ENCODE measurements at regions not wholly inside any gene's neighbourhood (a gene's known extent, or its start where the extent isn't known, plus 50 kb on each side); places are given as distances from the start of the nearest gene placed in this dataset.

DNA sequence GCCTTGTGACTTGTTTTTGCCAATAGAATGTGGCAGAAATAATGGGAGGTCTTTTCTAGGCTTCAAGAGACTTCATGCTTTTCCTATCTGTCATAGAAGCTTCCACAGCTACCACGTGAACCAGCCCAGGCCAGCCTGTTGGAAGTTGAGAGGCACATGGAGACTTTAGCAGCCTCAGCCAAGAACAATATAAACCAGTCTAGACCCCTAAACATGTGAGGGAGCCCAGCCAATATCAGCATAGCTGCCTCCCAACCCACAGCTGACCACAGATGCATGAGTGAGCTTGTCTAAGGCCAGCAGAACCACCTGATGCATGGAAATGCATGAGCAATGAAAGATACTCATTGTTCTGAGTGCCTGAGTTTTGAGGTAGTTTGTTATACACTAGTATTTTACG is 540.7 kb upstream of the BTBD3 start:
- Histone ChIP-seq H3K27ac (peak overlapping the region; percentile 7 to 86 (median 78)), H3K4me1 (peaks cover 10 to 79% (median 22%) of the 10 kb centered on the region in 3 donors), H3K27me3 (no peaks in the 10 kb centered on the region), H3K36me3 (no peaks in the 10 kb centered on the region), H3K9me3 (no peaks in the 10 kb centered on the region), H3K4me3 (no peak overlapping the region)
- intact Hi-C loops (cut with DNase I) = no loop called here
- no peak for DNase-seq
- 76 to 85% methylated on average over 2 of the region's 2 CpGs for WGBS, 2 donors
- TF ChIP-seq, protein P1, sequence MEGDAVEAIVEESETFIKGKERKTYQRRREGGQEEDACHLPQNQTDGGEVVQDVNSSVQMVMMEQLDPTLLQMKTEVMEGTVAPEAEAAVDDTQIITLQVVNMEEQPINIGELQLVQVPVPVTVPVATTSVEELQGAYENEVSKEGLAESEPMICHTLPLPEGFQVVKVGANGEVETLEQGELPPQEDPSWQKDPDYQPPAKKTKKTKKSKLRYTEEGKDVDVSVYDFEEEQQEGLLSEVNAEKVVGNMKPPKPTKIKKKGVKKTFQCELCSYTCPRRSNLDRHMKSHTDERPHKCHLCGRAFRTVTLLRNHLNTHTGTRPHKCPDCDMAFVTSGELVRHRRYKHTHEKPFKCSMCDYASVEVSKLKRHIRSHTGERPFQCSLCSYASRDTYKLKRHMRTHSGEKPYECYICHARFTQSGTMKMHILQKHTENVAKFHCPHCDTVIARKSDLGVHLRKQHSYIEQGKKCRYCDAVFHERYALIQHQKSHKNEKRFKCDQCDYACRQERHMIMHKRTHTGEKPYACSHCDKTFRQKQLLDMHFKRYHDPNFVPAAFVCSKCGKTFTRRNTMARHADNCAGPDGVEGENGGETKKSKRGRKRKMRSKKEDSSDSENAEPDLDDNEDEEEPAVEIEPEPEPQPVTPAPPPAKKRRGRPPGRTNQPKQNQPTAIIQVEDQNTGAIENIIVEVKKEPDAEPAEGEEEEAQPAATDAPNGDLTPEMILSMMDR (IDR thresholded peaks at IDR 0.05) = no peak
- TF ChIP-seq POLR2A (IDR thresholded peaks at IDR 0.05) = no peak

DNA sequence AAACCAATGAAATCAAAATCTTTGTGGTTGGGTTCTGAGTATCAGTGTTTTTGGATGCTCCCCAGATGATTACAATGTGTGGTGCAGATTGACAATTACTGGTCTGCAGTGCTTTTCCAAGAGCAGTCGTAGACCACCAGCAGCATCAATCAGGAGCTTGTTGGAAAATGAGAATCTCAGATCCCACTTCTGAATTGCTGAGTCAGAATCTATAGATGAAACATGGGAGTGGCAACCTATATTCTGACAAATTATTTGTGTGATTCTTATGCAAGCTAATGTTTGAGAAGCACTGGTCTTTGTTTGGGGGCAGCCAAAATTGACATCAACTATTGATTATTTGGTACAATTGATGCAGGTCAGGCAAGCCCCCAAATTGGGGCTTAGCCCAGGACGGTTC is 539.9 kb upstream of the BTBD3 start:
- Histone ChIP-seq H3K4me3 (no peak overlapping the region), H3K27me3 (no peaks in the 10 kb centered on the region), H3K27ac (peak overlapping the region in 1 of 4 donors; percentile 86), H3K9me3 (no peaks in the 10 kb centered on the region), H3K36me3 (no peaks in the 10 kb centered on the region), H3K4me1 (peaks cover 10 to 76% (median 22%) of the 10 kb centered on the region in 3 donors)
- no peak for DNase-seq
- intact Hi-C loops (cut with DNase I) = no loop called here
- WGBS, 2 donors = 82 to 100% methylated on average over 2 of the region's 2 CpGs
- TF ChIP-seq, protein P1 (IDR thresholded peaks at IDR 0.05) = no peak
- TF ChIP-seq POLR2A (IDR thresholded peaks at IDR 0.05) = no peak

DNA sequence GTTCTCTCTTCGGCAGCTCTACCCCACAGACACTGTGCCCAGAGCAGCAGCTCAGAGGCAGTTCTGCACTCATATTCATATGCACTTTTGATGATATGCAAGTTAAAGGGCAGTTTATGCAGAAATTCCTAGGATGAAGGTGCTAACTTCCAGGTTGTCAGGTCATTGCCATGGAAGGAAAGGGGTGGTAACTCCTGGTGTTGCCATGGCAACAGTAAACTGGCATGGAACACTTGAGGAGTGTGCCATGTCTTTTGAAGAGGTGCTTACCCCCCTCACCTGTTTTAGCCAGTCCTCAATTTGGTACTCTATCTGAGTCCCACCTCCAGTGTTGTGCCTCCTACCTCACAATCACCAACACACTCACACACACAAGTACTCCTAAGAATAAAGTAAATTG is 539.4 kb upstream of the BTBD3 start:
- DNase-seq = no peak
- Histone ChIP-seq H3K4me1 (peaks cover 10 to 71% (median 22%) of the 10 kb centered on the region in 3 donors), H3K36me3 (no peaks in the 10 kb centered on the region), H3K27me3 (no peaks in the 10 kb centered on the region), H3K9me3 (no peaks in the 10 kb centered on the region), H3K27ac (no peak overlapping the region), H3K4me3 (no peak overlapping the region)
- WGBS, 2 donors = 88 to 100% methylated on average over 1 of the region's 1 CpG
- TF ChIP-seq POLR2A (IDR thresholded peaks at IDR 0.05) = no peak
- TF ChIP-seq, protein P1 (IDR thresholded peaks at IDR 0.05) = no peak
- intact Hi-C loops (cut with DNase I) = no loop called here

DNA sequence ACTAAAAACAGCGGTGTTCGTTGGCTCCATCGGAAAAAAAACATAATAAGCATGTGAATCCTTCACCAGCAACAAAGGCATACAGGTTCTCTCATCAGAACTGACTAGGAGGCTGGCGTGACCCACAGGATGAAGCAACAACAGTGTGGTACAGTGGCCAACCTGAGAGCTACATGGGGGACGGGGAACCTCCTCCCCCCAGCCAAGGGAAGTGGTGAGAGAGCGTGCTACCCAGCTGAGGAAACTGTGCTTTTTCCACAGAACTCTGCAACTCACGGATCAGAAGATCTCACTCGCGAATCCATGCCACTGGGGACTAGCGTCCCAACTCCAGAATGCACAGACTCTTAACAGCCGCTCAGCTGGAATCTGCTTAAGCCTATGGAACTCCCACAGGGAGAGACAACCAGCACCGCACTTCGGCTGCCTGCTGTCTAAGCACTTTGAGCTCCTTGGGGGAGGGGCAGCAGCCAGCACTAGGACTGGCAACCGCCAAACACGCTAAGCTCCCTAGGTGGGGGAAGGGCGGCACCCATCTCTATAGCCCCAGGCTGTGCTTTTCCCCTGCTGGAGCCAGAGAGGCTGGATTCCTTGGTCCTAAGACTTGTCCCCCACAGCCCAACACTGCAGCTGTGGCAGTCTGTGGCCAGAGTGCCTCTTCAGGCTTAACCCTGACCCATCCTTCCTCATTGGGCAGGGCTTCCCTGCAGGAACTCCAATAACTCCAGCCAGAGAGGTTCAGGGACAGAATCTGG is 538.3 kb upstream of the BTBD3 start:
- intact Hi-C loops (cut with DNase I) = no loop called here
- Histone ChIP-seq H3K27ac (no peak overlapping the region), H3K36me3 (no peaks in the 10 kb centered on the region), H3K4me3 (no peak overlapping the region), H3K4me1 (peaks cover 10 to 60% (median 16%) of the 10 kb centered on the region in 3 donors), H3K9me3 (no peaks in the 10 kb centered on the region), H3K27me3 (no peaks in the 10 kb centered on the region)
- 69 to 94% methylated on average over 6 to 8 of the region's 16 CpGs for WGBS, 2 donors
- no peak for TF ChIP-seq POLR2A (IDR thresholded peaks at IDR 0.05)
- TF ChIP-seq, protein P1 (IDR thresholded peaks at IDR 0.05) = no peak
- no peak for DNase-seq

DNA sequence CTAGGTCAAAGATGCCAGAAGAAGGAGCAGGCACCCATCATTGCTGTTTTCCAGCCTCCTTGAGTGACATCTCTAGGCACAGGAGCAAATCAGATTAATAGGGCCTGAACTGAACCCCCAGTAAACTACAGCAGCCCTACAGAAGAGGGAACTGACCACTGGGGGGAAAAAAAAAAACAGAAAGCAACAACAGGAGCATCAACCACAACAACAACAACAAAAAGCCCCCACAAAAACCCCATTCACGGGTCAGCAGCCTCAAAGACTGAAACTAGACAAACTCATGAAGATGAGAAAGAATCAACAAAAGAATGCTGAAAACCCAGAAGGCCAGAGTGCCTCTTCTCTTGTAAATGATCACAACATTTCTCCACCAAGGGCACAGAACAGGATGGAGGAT is 537.4 kb upstream of the BTBD3 start:
- Histone ChIP-seq H3K4me3 (no peak overlapping the region), H3K27ac (peak overlapping the region in 1 of 4 donors; percentile 10), H3K36me3 (no peaks in the 10 kb centered on the region), H3K27me3 (no peaks in the 10 kb centered on the region), H3K9me3 (no peaks in the 10 kb centered on the region), H3K4me1 (peaks cover 7 to 51% (median 12%) of the 10 kb centered on the region in 3 donors)
- DNase-seq = no peak
- intact Hi-C loops (cut with DNase I) = no loop called here
- TF ChIP-seq POLR2A (IDR thresholded peaks at IDR 0.05) = no peak
- TF ChIP-seq, protein P1 (IDR thresholded peaks at IDR 0.05) = no peak
- 56 to 59% methylated on average over 1 of the region's 1 CpG for WGBS, 2 donors
